Transverse colon (tissue), 4 donors: ENCODE measurements at regions not wholly inside any gene's neighbourhood (a gene's known extent, or its start where the extent isn't known, plus 50 kb on each side); places are given as distances from the start of the nearest gene placed in this dataset.

Experiments used
- DNase-seq: peaks from one replicate; pipeline ENCODE4 v3.0.0-alpha.2; 2019
- H3K27ac ChIP-seq, 4 donors: fragments of 200-600 bp; sonication (generic); 2 replicates each; pipeline ENCODE4 v1.5.1; 2016 to 2018; ENCODE audit warnings: inconsistent platforms in 4 of 4
- H3K27me3 ChIP-seq: fragments of 200-600 bp; sonication (generic); 2 replicates; pipeline ENCODE4 v1.5.1; 2017; ENCODE audit warnings: inconsistent platforms
- H3K36me3 ChIP-seq, 4 donors: fragments of 200-600 bp; sonication (generic); 2 replicates each; pipeline ENCODE4 v1.5.1; 2017 to 2019; ENCODE audit warnings: inconsistent platforms in 4 of 4
- H3K4me1 ChIP-seq, 4 donors: fragments of 200-600 bp; sonication (generic); 2 replicates each; pipeline ENCODE4 v1.5.1; 2017 to 2020; ENCODE audit warnings: inconsistent platforms in 4 of 4
- H3K4me3 ChIP-seq, 4 donors: fragments of 200-600 bp; sonication (generic); 1 replicate in 1 of 4; 2 replicates in 3 of 4; pipeline versions ENCODE4 v1.5.1 to v1.6.1; 2017 to 2019; ENCODE audit warnings: inconsistent platforms in 4 of 4
- H3K9me3 ChIP-seq, 2 donors: fragments of 200-600 bp; sonication (generic); 2 replicates each; pipeline ENCODE4 v1.5.1; 2017 to 2019; ENCODE audit warnings: inconsistent platforms in 2 of 2
- CTCF ChIP-seq, 5 experiments: fragments of 200-600 bp in 3 of 5; fragments of 450-650 bp in 2 of 5; sonication (generic) in 3 of 5; IDR thresholded peaks; 1 replicate in 2 of 5; 2 replicates in 3 of 5; pipeline ENCODE4 v1.5.1; 2016 to 2017; ENCODE audit warnings: antibody characterized with exemption in 5 of 5, inconsistent platforms in 3 of 5, mild to moderate bottlenecking in 2 of 5, moderate library complexity in 1 of 5
- EP300 ChIP-seq: sonication (generic); formaldehyde crosslinking; IDR thresholded peaks from one replicate; pipeline ENCODE4 v1.6.1; 2017; ENCODE audit warnings: antibody characterized with exemption, low read depth
- POLR2A ChIP-seq: fragments of 450-650 bp; IDR thresholded peaks from one replicate; pipeline ENCODE4 v1.6.1; 2016; ENCODE audit warnings: antibody characterized with exemption, mild to moderate bottlenecking, moderate library complexity
- POLR2AphosphoS5 ChIP-seq, 3 donors: sonication (generic); formaldehyde crosslinking; IDR thresholded peaks; one replicate each; pipeline ENCODE4 v1.6.1; 2016; ENCODE audit warnings: antibody characterized with exemption in 3 of 3
- WGBS, 2 donors: methylation state at CpG; one replicate each; pipeline ENCODE4 v1.1.5; 2018; ENCODE audit warnings: low coverage in 1 of 2; 5-methylcytosine and 5-hydroxymethylcytosine counted together
- in situ Hi-C, 4 donors: fragments of 200-750 bp; cut with MboI; loops; one replicate each; pipeline versions ENCODE4 v1.15.0 to v1.15.1; 2017; ENCODE audit warnings: low sequenced_read_pairs in 3 of 4, low pct_ligation_motif_present in 1 of 4, low pct_unique_long_range_greater_than_20kb in 1 of 4
- intact Hi-C: fragments of 100-400 bp; cut with DNase I; formaldehyde crosslinking; loops from one replicate; pipeline ENCODE4 v1.15.1; 2023; ENCODE audit warnings: low total_unique reads

GRCh38 chr7:32217341-32218153 is 147.3 kb upstream of the PDE1C start:
- Histone ChIP-seq H3K9me3 (no peaks in the 10 kb centered on the region), H3K27ac (no peak overlapping the region), H3K4me1 (no peaks in the 10 kb centered on the region), H3K4me3 (no peak overlapping the region), H3K36me3 (no peaks in the 10 kb centered on the region), H3K27me3 (no peaks in the 10 kb centered on the region)
- no peak for DNase-seq
- intact Hi-C loops (no loop called here), in situ Hi-C loops (loop anchor here in 1 of 4 donors (10.0 kb wide), 1 partner anchor 257 kb away; no protein-coding TSS in a partner anchor)
- TF ChIP-seq CTCF (IDR thresholded peaks at IDR 0.05) (no peak), POLR2AphosphoS5 (IDR thresholded peaks at IDR 0.05) (no peak)
- WGBS, 2 donors = 64 to 76% methylated on average over 5 of the region's 5 CpGs

- in situ Hi-C loops (loop anchor here in 1 of 4 donors (10.0 kb wide), 1 partner anchor 258 kb away; no protein-coding TSS in a partner anchor), intact Hi-C loops (no loop called here)
- H3K4me3 ChIP-seq = no peak overlapping the region
- TF ChIP-seq POLR2AphosphoS5 (IDR thresholded peaks at IDR 0.05) (no peak), EP300 (no peak), CTCF (IDR thresholded peaks at IDR 0.05) (no peak), POLR2A (no peak)
- no peaks in the 10 kb centered on the region for H3K27me3 ChIP-seq
- no peaks in the 10 kb centered on the region for H3K36me3 ChIP-seq
- DNase-seq = no peak
- WGBS, 2 donors = 68% methylated on average over 4 of the region's 4 CpGs; no CpG with 5 or more reads in 1 of the 2 donors
- H3K4me1 ChIP-seq = no peaks in the 10 kb centered on the region
- H3K27ac ChIP-seq = no peak overlapping the region
- H3K9me3 ChIP-seq = no peaks in the 10 kb centered on the region
These were observed 146.6 kb upstream of the PDE1C start for GRCh38 chr7:32216759-32217158.

GRCh38 chr7:32215697-32216096 is 145.5 kb upstream of the PDE1C start:
- WGBS, 2 donors = 80% methylated on average over 1 of the region's 1 CpG; no CpG with 5 or more reads in 1 of the 2 donors
- in situ Hi-C loops = loop anchor here in 1 of 4 donors (10.0 kb wide), 1 partner anchor 259 kb away; no protein-coding TSS in a partner anchor
- no peaks in the 10 kb centered on the region for H3K9me3 ChIP-seq
- no peaks in the 10 kb centered on the region for H3K4me1 ChIP-seq
- DNase-seq = no peak
- no peak overlapping the region for H3K27ac ChIP-seq
- H3K36me3 ChIP-seq = no peaks in the 10 kb centered on the region
- intact Hi-C loops = no loop called here
- no peak for TF ChIP-seq POLR2A
- TF ChIP-seq CTCF (IDR thresholded peaks at IDR 0.05) = no peak
- TF ChIP-seq POLR2AphosphoS5 (IDR thresholded peaks at IDR 0.05) = no peak
- TF ChIP-seq EP300 = no peak
- no peak overlapping the region for H3K4me3 ChIP-seq
- H3K27me3 ChIP-seq = no peaks in the 10 kb centered on the region

- DNase-seq = no peak
- Histone ChIP-seq H3K27ac (no peak overlapping the region), H3K27me3 (no peaks in the 10 kb centered on the region), H3K4me1 (no peaks in the 10 kb centered on the region), H3K4me3 (no peak overlapping the region), H3K9me3 (no peaks in the 10 kb centered on the region), H3K36me3 (no peaks in the 10 kb centered on the region)
- in situ Hi-C loops (loop anchor here in 1 of 4 donors (10.0 kb wide), 1 partner anchor 260 kb away; no protein-coding TSS in a partner anchor), intact Hi-C loops (no loop called here)
- WGBS, 2 donors = 94% methylated on average over 4 of the region's 4 CpGs; no CpG with 5 or more reads in 1 of the 2 donors
- TF ChIP-seq EP300 = no peak
- no peak for TF ChIP-seq POLR2AphosphoS5 (IDR thresholded peaks at IDR 0.05)
- no peak for TF ChIP-seq POLR2A
- TF ChIP-seq CTCF (IDR thresholded peaks at IDR 0.05) = no peak
These were observed 144.7 kb upstream of the PDE1C start for GRCh38 chr7:32214913-32215312.
